GM19438 (cell line): ENCODE measurements at regions not wholly inside any gene's neighbourhood (a gene's known extent, or its start where the extent isn't known, plus 50 kb on each side); places are given as distances from the start of the nearest gene placed in this dataset.

Source experiments
- ATAC-seq: cut with Tn5 transposase; IDR thresholded peaks from one replicate; pipeline ENCODE4 v1.9.1; 2021; ENCODE audit warnings: low read depth; ENCODE audit not compliant: unreplicated experiment

GRCh38 chrX:40201329-40201885, 103.6 kb upstream of the BCOR start:
- peak; percentile 87 for ATAC-seq

GRCh38 chrX:40199704-40200103, 101.9 kb upstream of the BCOR start:
- no peak for ATAC-seq

GRCh38 chrX:40197071-40197470, 99.3 kb upstream of the BCOR start:
- ATAC-seq: no peak

DNA sequence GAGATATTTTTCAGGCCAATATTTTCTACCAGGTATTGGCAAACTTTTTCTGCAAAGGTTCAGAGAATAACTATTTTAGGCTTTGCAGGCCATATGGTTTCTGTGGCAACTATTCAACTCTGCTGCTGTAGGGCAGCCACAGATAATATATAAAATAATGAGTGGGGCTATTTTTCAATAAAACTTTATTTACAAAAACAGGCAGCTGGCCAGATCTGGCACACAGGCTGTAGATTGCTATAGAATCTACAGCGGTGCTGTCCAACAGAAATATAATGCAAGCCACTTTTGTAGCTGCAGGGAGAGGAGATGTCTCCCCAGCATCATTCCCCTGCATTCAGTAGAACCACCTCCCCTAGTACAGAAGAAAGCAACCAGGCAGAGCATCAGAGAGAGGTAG, 97.6 kb upstream of the BCOR start:
- ATAC-seq: no peak

GRCh38 chrX:40192196-40192595, 94.4 kb upstream of the BCOR start:
- no peak for ATAC-seq

GRCh38 chrX:40189637-40190036, 91.9 kb upstream of the BCOR start:
- ATAC-seq: no peak

DNA sequence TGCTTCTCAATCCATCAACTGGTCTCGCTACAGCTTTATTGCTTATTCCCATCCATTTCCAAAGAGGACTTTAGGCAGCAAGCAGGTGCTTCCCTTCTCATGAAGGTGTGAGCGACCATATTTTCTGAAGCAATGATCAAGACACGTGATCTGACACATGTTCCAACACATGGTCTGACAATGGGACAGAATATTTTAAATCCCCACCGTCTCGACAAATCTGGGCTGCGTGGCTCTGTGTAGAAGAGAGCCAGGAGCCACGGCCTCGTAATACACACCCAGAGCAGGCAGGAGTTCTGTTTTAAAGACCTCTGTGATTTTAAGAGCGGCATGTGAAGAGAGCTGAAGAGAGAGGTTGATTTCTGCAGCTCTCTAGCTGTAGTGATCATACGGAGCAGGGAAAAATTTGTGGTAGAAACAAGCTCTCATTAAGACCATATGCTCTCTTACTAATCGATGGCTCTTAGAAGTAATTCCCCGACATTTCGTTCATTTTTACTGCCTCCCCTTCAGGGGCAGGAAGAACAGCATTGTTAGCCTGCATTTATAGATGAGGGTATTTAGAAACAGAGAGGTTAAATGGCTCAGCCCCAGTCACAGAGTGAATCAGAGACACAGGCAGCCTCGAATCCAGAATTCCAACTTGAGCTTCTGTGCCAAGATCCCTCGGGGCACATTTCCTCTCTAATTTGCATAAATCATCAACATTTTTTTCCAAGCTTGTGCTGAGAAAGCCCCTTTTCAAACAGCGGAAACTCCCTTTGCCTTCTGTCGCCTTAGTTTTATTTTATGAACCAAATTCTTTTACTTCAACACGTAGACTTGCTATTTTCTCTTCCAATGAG, 91.0 kb upstream of the BCOR start:
- ATAC-seq: no peak

DNA sequence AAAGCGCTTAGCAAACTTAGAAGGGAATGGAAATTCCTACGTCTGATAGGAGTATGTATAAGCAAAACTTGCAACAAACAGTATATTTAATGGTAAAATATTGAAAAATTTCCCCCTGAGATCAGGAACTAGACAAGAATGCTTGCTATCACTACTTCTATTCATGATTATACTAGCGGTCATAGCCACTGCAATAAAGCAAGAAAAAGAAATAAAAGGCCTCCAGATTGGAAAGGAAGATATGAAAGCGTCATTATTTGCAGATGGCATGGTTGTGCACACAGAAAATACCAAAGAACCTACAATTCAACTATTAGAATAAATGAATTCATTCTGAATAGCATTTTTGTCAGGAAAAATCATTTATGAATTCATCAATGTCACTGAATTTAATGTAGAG, 87.2 kb upstream of the BCOR start:
- ATAC-seq: no peak

DNA sequence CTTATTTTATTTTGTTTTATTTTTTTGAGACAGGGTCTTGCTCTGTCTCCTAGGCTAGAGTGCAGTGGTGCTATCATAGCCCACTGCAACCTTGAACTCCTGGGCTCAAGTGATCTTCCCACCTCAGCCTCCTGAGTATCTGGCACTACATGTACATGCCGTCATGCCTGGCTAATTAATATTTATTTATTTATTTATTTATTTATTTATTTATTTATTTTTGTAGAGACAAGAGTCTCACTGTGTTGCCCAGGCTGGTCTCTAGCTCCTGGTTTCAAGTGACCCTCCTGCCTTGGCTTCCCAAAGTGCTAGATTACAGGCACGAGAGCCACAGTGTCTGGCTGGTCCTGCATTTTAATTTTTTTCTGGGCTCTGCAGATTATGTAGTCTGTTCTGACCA, 84.9 kb upstream of the BCOR start:
- ATAC-seq: no peak

DNA sequence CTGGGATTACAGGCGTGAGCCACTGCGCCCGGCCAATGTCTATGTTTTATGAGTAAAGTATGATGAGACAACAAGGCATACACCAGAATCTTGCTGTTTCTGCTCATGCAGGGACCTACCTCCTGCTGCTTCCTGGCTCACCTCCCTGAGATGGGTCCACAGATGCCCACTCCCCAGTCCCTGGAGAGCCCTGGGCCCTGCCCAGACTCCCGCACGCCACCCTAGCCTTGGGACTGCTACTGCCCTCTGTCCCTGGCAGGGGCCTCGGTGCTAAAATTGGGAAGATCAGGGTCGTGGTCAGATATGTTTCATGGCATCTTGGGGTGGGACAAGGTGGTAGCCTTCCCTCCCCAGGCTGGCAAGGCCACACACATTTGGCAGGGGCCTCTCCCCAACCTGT, 84.3 kb upstream of the BCOR start:
- ATAC-seq: no peak

- no peak for ATAC-seq
These were observed 81.5 kb upstream of the BCOR start for GRCh38 chrX:40179283-40179682.

GRCh38 chrX:40177942-40178715, 80.4 kb upstream of the BCOR start:
- no peak for ATAC-seq

- no peak for ATAC-seq
These were observed 79.7 kb upstream of the BCOR start for GRCh38 chrX:40177489-40177888.

DNA sequence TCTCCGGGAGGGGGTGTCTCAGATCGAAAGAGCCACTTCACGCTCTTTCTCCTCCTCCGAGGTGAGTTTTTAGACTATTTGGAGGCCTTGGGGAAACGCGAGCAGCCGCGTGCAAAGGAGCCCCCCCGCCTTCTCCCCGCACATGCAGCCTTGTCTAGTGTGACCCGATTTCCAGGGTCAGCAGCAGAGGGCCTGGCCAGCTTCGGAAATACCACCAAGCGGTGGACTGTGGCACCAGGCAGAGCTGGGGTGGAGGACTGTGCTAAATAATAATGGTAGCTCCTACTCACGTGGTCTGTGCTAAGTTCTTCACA, 79.3 kb upstream of the BCOR start:
- ATAC-seq: no peak

- ATAC-seq: peak; percentile 23
These were observed 78.8 kb upstream of the BCOR start for GRCh38 chrX:40176351-40177116.

- ATAC-seq: peak; percentile 29
These were observed 78.0 kb upstream of the BCOR start for GRCh38 chrX:40175511-40176350.

DNA sequence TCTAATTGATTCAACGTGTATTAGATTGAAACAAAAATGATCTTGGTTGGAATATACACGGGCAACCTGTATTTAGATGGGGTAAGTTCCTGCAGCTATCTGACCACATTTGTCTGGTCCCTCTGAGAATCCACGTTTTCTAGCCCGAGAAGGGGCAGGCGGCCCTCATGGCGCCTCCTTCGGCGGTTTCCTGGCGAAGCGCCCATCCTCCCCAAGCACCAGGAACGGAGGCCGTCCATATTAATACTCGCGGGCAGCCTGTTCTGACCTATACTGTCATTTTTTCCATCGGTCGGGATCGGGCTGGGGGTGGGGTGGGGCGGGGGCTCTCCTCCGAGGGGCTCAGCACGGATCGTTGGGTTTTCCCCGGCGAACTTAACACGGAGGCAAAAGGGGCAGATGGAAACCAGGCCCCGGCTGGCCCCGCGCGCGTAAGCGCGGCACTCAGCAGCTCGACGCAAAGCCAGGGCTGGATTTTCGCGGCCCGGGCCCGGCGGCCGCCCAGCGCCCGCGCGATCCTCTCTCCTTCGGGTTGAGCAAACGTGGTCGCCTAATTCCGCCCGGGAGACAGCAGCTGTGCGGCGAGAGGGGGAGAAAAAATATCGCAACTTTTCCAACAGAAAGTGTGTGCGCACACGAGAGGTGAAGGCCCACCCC, 77.2 kb upstream of the BCOR start:
- no peak for ATAC-seq

- ATAC-seq: no peak
These were observed 76.5 kb upstream of the BCOR start for GRCh38 chrX:40174001-40174853.
